GM23338 (cell line): ENCODE measurements at regions not wholly inside any gene's neighbourhood (a gene's known extent, or its start where the extent isn't known, plus 50 kb on each side); places are given as distances from the start of the nearest gene placed in this dataset.

Experiments
- ATAC-seq: fragments of 200-7000 bp; cut with Tn5 transposase; 3 replicates; pipeline ENCODE4 v1.9.1; 2020
- DNase-seq: peaks from one replicate; pipeline ENCODE4 v3.0.0-alpha.2; 2015; ENCODE audit warnings: low spot score
- H2AFZ ChIP-seq: fragments of 200-600 bp; sonication (generic); 2 replicates; pipeline ENCODE4 v1.8.0; 2016; ENCODE audit warnings: antibody characterized with exemption, mild to moderate bottlenecking, moderate library complexity
- H3F3A ChIP-seq: fragments of 200-600 bp; sonication (generic); replicated peaks from 2 replicates; pipeline ENCODE4 v1.8.0; 2017; ENCODE audit warnings: antibody characterized with exemption, mixed run types, low read depth
- H3K27ac ChIP-seq: fragments of 200-600 bp; sonication (generic); 2 replicates; pipeline ENCODE4 v1.6.1; 2016; ENCODE audit warnings: low read depth
- H3K27me3 ChIP-seq: fragments of 200-600 bp; sonication (generic); 2 replicates; pipeline ENCODE4 v1.8.0; 2016; ENCODE audit warnings: mild to moderate bottlenecking, mixed run types, moderate library complexity; ENCODE audit not compliant: insufficient read depth
- H3K36me3 ChIP-seq: fragments of 200-600 bp; sonication (generic); 2 replicates; pipeline ENCODE4 v1.8.0; 2016; ENCODE audit warnings: mild to moderate bottlenecking; ENCODE audit not compliant: insufficient read depth
- H3K4me1 ChIP-seq: fragments of 200-600 bp; sonication (generic); 2 replicates; pipeline ENCODE4 v1.8.0; 2016; ENCODE audit warnings: mild to moderate bottlenecking, moderate library complexity; ENCODE audit not compliant: insufficient read depth
- H3K4me2 ChIP-seq: fragments of 200-600 bp; sonication (generic); 2 replicates; pipeline ENCODE4 v1.7.1; 2017; ENCODE audit warnings: mixed run types
- H3K4me3 ChIP-seq: fragments of 200-600 bp; sonication (generic); 2 replicates; pipeline ENCODE4 v1.6.1; 2016; ENCODE audit warnings: mixed run types
- H3K79me2 ChIP-seq: fragments of 200-600 bp; sonication (generic); replicated peaks from 2 replicates; pipeline ENCODE4 v1.8.0; 2017; ENCODE audit warnings: mild to moderate bottlenecking; ENCODE audit not compliant: insufficient read depth
- H3K9me2 ChIP-seq: fragments of 200-600 bp; sonication (generic); 2 replicates; pipeline ENCODE4 v1.8.0; 2017; ENCODE audit not compliant: insufficient read depth
- H4K20me1 ChIP-seq: fragments of 200-600 bp; sonication (generic); replicated peaks from 2 replicates; pipeline ENCODE4 v1.8.0; 2017; ENCODE audit warnings: mild to moderate bottlenecking; ENCODE audit not compliant: insufficient read depth
- H3K27ac Mint-ChIP-seq: 2 replicates; pipeline ENCODE4 v1.8.0; 2020; ENCODE audit warnings: inconsistent platforms, mild to moderate bottlenecking, moderate library complexity, mixed read lengths
- H3K27me3 Mint-ChIP-seq: 3 replicates; pipeline ENCODE4 v1.8.0; 2022; ENCODE audit warnings: low read depth, mild to moderate bottlenecking, moderate library complexity, mixed read lengths, inconsistent platforms; ENCODE audit not compliant: insufficient read depth, poor library complexity
- H3K36me3 Mint-ChIP-seq: 3 replicates; pipeline ENCODE4 v1.8.0; 2021; ENCODE audit warnings: low read depth, mild to moderate bottlenecking, inconsistent platforms, moderate library complexity, mixed read lengths
- H3K4me1 Mint-ChIP-seq: 3 replicates; pipeline ENCODE4 v1.8.0; 2020; ENCODE audit warnings: mild to moderate bottlenecking, inconsistent platforms, mixed read lengths
- H3K4me3 Mint-ChIP-seq: 3 replicates; pipeline ENCODE4 v1.8.0; 2021; ENCODE audit warnings: moderate library complexity, mild to moderate bottlenecking, inconsistent platforms, mixed read lengths
- H3K9me3 Mint-ChIP-seq: 3 replicates; pipeline ENCODE4 v1.8.0; 2020; ENCODE audit warnings: moderate library complexity, mild to moderate bottlenecking, inconsistent platforms, mixed read lengths
- CREB1 ChIP-seq: fragments of 250-450 bp; sonication (Bioruptor Pico); IDR thresholded peaks from 2 replicates; pipeline ENCODE4 v1.5.0; 2020; ENCODE audit warnings: low read depth, mild to moderate bottlenecking, moderate library complexity
- CTCF ChIP-seq, 2 experiments: fragments of 200-600 bp in 1 of 2; sonication (generic) in 1 of 2; conservative IDR thresholded peaks; 2 replicates each; pipeline versions ENCODE4 v1.5.1 to v1.6.1; 2016 to 2017; ENCODE audit warnings: antibody characterized with exemption in 2 of 2, low read depth in 2 of 2, mild to moderate bottlenecking in 2 of 2, moderate library complexity in 1 of 2
- EZH2 ChIP-seq: fragments of 200-600 bp; sonication (generic); IDR thresholded peaks from one replicate; pipeline ENCODE4 v1.8.0; 2017; ENCODE audit warnings: antibody characterized with exemption, mild to moderate bottlenecking, low read depth; ENCODE audit not compliant: unreplicated experiment
- EZH2phosphoT487 ChIP-seq: fragments of 200-600 bp; sonication (generic); IDR thresholded peaks from one replicate; pipeline ENCODE4 v1.8.1; 2018; ENCODE audit warnings: antibody characterized with exemption; ENCODE audit not compliant: unreplicated experiment
- JUNB ChIP-seq: IDR thresholded peaks from one replicate; pipeline ENCODE4 v1.6.1; 2016; ENCODE audit warnings: antibody characterized with exemption; ENCODE audit not compliant: unreplicated experiment
- NANOG ChIP-seq: IDR thresholded peaks from 2 replicates; pipeline ENCODE4 v1.6.1; 2016; ENCODE audit warnings: antibody characterized with exemption, borderline replicate concordance
- POLR2AphosphoS5 ChIP-seq: IDR thresholded peaks from 2 replicates; pipeline ENCODE4 v1.6.1; 2016; ENCODE audit warnings: antibody characterized with exemption, low read depth
- STAT1 ChIP-seq: IDR thresholded peaks from one replicate; pipeline ENCODE4 v1.6.1; 2016; ENCODE audit warnings: antibody characterized with exemption; ENCODE audit not compliant: unreplicated experiment
- ZNF114 ChIP-seq: fragments of 250-450 bp; sonication (Bioruptor Pico); IDR thresholded peaks from 2 replicates; pipeline ENCODE4 v1.5.0; 2020; ENCODE audit warnings: mild to moderate bottlenecking, moderate library complexity
- ZNF331 ChIP-seq: fragments of 250-450 bp; sonication (Bioruptor Pico); IDR thresholded peaks from 2 replicates; pipeline ENCODE4 v1.5.0; 2020; ENCODE audit warnings: low read depth, mild to moderate bottlenecking, moderate library complexity
- ZNF462 ChIP-seq: fragments of 250-450 bp; sonication (Bioruptor Pico); IDR thresholded peaks from 2 replicates; pipeline ENCODE4 v1.5.0; 2020; ENCODE audit warnings: mild to moderate bottlenecking, moderate library complexity
- TF ChIP-seq, protein P1 (sequence below): IDR thresholded peaks from 2 replicates; pipeline ENCODE4 v1.6.1; 2016; ENCODE audit warnings: antibody characterized with exemption
- TF ChIP-seq, protein P2 (sequence below): IDR thresholded peaks from one replicate; pipeline ENCODE4 v1.6.1; 2018; ENCODE audit warnings: antibody characterized with exemption; ENCODE audit not compliant: unreplicated experiment

- peaks cover 4% of the 10 kb centered on the region for H3K27me3 Mint-ChIP-seq
- no peaks in the 10 kb centered on the region for H3K36me3 Mint-ChIP-seq
- H3K27me3 ChIP-seq: no peaks in the 10 kb centered on the region
- H3K9me3 Mint-ChIP-seq: no peaks in the 10 kb centered on the region
- H3K9me2 ChIP-seq: no peaks in the 10 kb centered on the region
- H3K4me1 ChIP-seq: no peaks in the 10 kb centered on the region
- H3K4me1 Mint-ChIP-seq: no peaks in the 10 kb centered on the region
- H3K27ac ChIP-seq: no peak overlapping the region
- H2AFZ ChIP-seq: no peak overlapping the region
- H3K4me2 ChIP-seq: no peak overlapping the region
- DNase-seq (no peak), ATAC-seq (no peak)
- H3K79me2 ChIP-seq: no peaks in the 10 kb centered on the region
- no peak overlapping the region for H3K27ac Mint-ChIP-seq
- no peak overlapping the region for H3K4me3 ChIP-seq
- H3K4me3 Mint-ChIP-seq: no peak overlapping the region
- no peaks in the 10 kb centered on the region for H4K20me1 ChIP-seq
- no peak for TF ChIP-seq CTCF (conservative IDR thresholded peaks at IDR 0.05; ENCODE audit: low read depth in 2 of 2)
- TF ChIP-seq EZH2phosphoT487: no peak
- no peak for TF ChIP-seq EZH2
- TF ChIP-seq POLR2AphosphoS5: no peak
- TF ChIP-seq, protein P1, sequence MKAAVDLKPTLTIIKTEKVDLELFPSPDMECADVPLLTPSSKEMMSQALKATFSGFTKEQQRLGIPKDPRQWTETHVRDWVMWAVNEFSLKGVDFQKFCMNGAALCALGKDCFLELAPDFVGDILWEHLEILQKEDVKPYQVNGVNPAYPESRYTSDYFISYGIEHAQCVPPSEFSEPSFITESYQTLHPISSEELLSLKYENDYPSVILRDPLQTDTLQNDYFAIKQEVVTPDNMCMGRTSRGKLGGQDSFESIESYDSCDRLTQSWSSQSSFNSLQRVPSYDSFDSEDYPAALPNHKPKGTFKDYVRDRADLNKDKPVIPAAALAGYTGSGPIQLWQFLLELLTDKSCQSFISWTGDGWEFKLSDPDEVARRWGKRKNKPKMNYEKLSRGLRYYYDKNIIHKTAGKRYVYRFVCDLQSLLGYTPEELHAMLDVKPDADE: no peak
- TF ChIP-seq ZNF462 (CRISPR knock-in tag): no peak
- TF ChIP-seq, protein P2, sequence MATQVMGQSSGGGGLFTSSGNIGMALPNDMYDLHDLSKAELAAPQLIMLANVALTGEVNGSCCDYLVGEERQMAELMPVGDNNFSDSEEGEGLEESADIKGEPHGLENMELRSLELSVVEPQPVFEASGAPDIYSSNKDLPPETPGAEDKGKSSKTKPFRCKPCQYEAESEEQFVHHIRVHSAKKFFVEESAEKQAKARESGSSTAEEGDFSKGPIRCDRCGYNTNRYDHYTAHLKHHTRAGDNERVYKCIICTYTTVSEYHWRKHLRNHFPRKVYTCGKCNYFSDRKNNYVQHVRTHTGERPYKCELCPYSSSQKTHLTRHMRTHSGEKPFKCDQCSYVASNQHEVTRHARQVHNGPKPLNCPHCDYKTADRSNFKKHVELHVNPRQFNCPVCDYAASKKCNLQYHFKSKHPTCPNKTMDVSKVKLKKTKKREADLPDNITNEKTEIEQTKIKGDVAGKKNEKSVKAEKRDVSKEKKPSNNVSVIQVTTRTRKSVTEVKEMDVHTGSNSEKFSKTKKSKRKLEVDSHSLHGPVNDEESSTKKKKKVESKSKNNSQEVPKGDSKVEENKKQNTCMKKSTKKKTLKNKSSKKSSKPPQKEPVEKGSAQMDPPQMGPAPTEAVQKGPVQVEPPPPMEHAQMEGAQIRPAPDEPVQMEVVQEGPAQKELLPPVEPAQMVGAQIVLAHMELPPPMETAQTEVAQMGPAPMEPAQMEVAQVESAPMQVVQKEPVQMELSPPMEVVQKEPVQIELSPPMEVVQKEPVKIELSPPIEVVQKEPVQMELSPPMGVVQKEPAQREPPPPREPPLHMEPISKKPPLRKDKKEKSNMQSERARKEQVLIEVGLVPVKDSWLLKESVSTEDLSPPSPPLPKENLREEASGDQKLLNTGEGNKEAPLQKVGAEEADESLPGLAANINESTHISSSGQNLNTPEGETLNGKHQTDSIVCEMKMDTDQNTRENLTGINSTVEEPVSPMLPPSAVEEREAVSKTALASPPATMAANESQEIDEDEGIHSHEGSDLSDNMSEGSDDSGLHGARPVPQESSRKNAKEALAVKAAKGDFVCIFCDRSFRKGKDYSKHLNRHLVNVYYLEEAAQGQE: no peak
- TF ChIP-seq ZNF331 (CRISPR knock-in tag): no peak
- no peak for TF ChIP-seq JUNB
- no peak for TF ChIP-seq STAT1
- TF ChIP-seq ZNF114 (CRISPR knock-in tag): no peak
- TF ChIP-seq NANOG: no peak
- TF ChIP-seq CREB1 (CRISPR knock-in tag): no peak
- no peaks in the 10 kb centered on the region for H3K36me3 ChIP-seq
- no peaks in the 10 kb centered on the region for H3F3A ChIP-seq
These were observed 75.5 kb upstream of the GATA6 start for GRCh38 chr18:22093731-22094357.
